Neuronal stem cell (in vitro differentiated cells): ENCODE measurements at regions not wholly inside any gene's neighbourhood (a gene's known extent, or its start where the extent isn't known, plus 50 kb on each side); places are given as distances from the start of the nearest gene placed in this dataset.

ENCODE experiments used
- DNase-seq: peaks from one replicate; pipeline ENCODE4 v3.0.0-alpha.2; 2013; ENCODE audit warnings: low spot score
- H2AFZ ChIP-seq: one replicate; pipeline ENCODE4 v1.6.1; 2013; ENCODE audit warnings: mild to moderate bottlenecking, low read length, inconsistent platforms
- H2AK5ac ChIP-seq: 2 replicates; pipeline ENCODE4 v1.6.1; 2013; ENCODE audit warnings: low read depth, mild to moderate bottlenecking, inconsistent platforms, low read length, moderate library complexity, mixed read lengths
- H2BK120ac ChIP-seq: 2 replicates; pipeline ENCODE4 v1.6.1; 2013; ENCODE audit warnings: low read depth, mild to moderate bottlenecking, inconsistent platforms, low read length, moderate library complexity, mixed read lengths
- H2BK12ac ChIP-seq: one replicate; pipeline ENCODE4 v1.6.1; 2013; ENCODE audit warnings: low read length, inconsistent platforms
- H2BK15ac ChIP-seq: 2 replicates; pipeline ENCODE4 v1.6.1; 2013; ENCODE audit warnings: mild to moderate bottlenecking, low read length, inconsistent platforms, mixed read lengths
- H2BK5ac ChIP-seq: one replicate; pipeline ENCODE4 v1.6.1; 2013; ENCODE audit warnings: inconsistent platforms, mild to moderate bottlenecking, low read length, moderate library complexity
- H3K14ac ChIP-seq: one replicate; pipeline ENCODE4 v1.6.1; 2013; ENCODE audit warnings: low read length, inconsistent platforms
- H3K18ac ChIP-seq: 2 replicates; pipeline ENCODE4 v1.6.1; 2013; ENCODE audit warnings: low read length, inconsistent platforms
- H3K23ac ChIP-seq: 2 replicates; pipeline ENCODE4 v1.6.1; 2013; ENCODE audit warnings: low read depth, mild to moderate bottlenecking, mixed read lengths, low read length, inconsistent platforms; ENCODE audit not compliant: poor library complexity
- H3K27ac ChIP-seq: replicated peaks from 3 replicates; pipeline ENCODE4 v1.5.1; 2013; ENCODE audit warnings: low read length, inconsistent platforms
- H3K27me3 ChIP-seq, 3 experiments: 2 replicates each; pipeline ENCODE4 v1.6.1; 2013; ENCODE audit warnings: low read length in 3 of 3, mild to moderate bottlenecking in 2 of 3, inconsistent platforms in 1 of 3, low read depth in 1 of 3, mixed read lengths in 1 of 3, moderate library complexity in 1 of 3; ENCODE audit not compliant: control insufficient read depth in 3 of 3, insufficient read depth in 3 of 3
- H3K36me3 ChIP-seq, 2 donors: replicated peaks in 1 of 2; 2 replicates each; pipeline ENCODE4 v1.6.1; 2013; ENCODE audit warnings: low read length in 2 of 2; ENCODE audit not compliant: control insufficient read depth in 2 of 2, insufficient read depth in 2 of 2
- H3K4ac ChIP-seq: 2 replicates; pipeline ENCODE4 v1.6.1; 2013; ENCODE audit warnings: inconsistent platforms, mild to moderate bottlenecking, low read length, moderate library complexity
- H3K4me1 ChIP-seq, 2 donors: 1 replicate in 1 of 2; 2 replicates in 1 of 2; pipeline ENCODE4 v1.6.1; 2013; ENCODE audit warnings: low read length in 2 of 2, low read depth in 1 of 2; ENCODE audit not compliant: control insufficient read depth in 2 of 2, insufficient read depth in 1 of 2
- H3K4me2 ChIP-seq: one replicate; pipeline ENCODE4 v1.6.1; 2013; ENCODE audit warnings: mild to moderate bottlenecking, low read length, inconsistent platforms; ENCODE audit not compliant: insufficient read depth, poor library complexity, severe bottlenecking
- H3K4me3 ChIP-seq, 2 donors: 2 replicates each; pipeline ENCODE4 v1.5.1; 2013; ENCODE audit warnings: low read length in 2 of 2, mild to moderate bottlenecking in 2 of 2, inconsistent platforms in 1 of 2, moderate library complexity in 1 of 2
- H3K79me1 ChIP-seq: one replicate; pipeline ENCODE4 v1.6.1; 2013; ENCODE audit warnings: low read depth, mild to moderate bottlenecking, inconsistent platforms, low read length, moderate library complexity
- H3K9ac ChIP-seq: one replicate; pipeline ENCODE4 v1.6.1; 2013; ENCODE audit warnings: mild to moderate bottlenecking, low read depth, low read length, inconsistent platforms; ENCODE audit not compliant: poor library complexity
- H3K9me3 ChIP-seq, 2 donors: replicated peaks in 1 of 2; 2 replicates each; pipeline versions ENCODE3 to v1.6.1; 2013; ENCODE audit warnings: low read length in 2 of 2, mild to moderate bottlenecking in 2 of 2, inconsistent platforms in 1 of 2, low read depth in 1 of 2, mixed read lengths in 1 of 2, moderate library complexity in 1 of 2; ENCODE audit not compliant: control insufficient read depth in 2 of 2, insufficient read depth in 1 of 2
- H4K8ac ChIP-seq: one replicate; pipeline ENCODE4 v1.6.1; 2013; ENCODE audit warnings: low read depth, mild to moderate bottlenecking, inconsistent platforms, low read length, moderate library complexity
- H4K91ac ChIP-seq: one replicate; pipeline ENCODE4 v1.6.1; 2013; ENCODE audit warnings: low read length, low read depth, mild to moderate bottlenecking, inconsistent platforms; ENCODE audit not compliant: poor library complexity
- WGBS, 2 donors: extraction: QIAGEN DNeasy Blood & Tissue Kit; methylation state at CpG; one replicate each; pipeline ENCODE4 v1.1.7; 2013; ENCODE audit warnings: missing lambda C conversion rate in 2 of 2, mixed read lengths in 1 of 2; ENCODE audit not compliant: insufficient read length in 2 of 2, insufficient replicate concordance in 1 of 2; ENCODE audit errors: extremely low coverage in 2 of 2; 5-methylcytosine and 5-hydroxymethylcytosine counted together

DNA sequence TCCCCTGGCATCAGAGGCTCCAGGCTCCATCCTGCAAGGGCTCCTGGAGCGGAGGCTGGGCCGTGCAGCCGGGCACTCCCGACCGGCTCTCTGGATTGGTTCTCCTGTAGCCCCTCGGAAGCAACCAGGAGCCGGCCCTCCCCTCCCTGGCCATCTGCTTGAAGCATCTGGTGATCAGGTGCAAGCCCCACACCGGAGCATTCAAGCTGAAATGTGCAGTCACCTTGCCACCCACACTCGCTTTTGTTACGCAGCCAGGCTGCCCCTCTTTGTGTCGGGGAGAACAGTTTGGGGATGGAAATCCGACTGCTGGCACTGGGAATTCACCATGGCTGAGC, 258.8 kb downstream of the ZNF536 start:
- no peak for DNase-seq
- no peak overlapping the region for H3K18ac ChIP-seq
- no peak overlapping the region for H2BK12ac ChIP-seq
- no peaks in the 10 kb centered on the region for H3K27me3 ChIP-seq
- no peak overlapping the region for H4K91ac ChIP-seq
- H3K9me3 ChIP-seq: no peaks in the 10 kb centered on the region
- H4K8ac ChIP-seq: no peak overlapping the region
- no peak overlapping the region for H3K9ac ChIP-seq
- H3K4ac ChIP-seq: no peak overlapping the region
- H3K79me1 ChIP-seq: no peaks in the 10 kb centered on the region
- H3K23ac ChIP-seq: no peak overlapping the region
- H3K4me3 ChIP-seq: no peak overlapping the region
- no peaks in the 10 kb centered on the region for H3K36me3 ChIP-seq
- H3K14ac ChIP-seq: no peak overlapping the region
- H2BK5ac ChIP-seq: no peak overlapping the region
- no peak overlapping the region for H2AK5ac ChIP-seq
- H3K27ac ChIP-seq: no peak overlapping the region
- WGBS, 2 donors: no CpG with 5 or more reads among the region's 12 CpGs
- H2AFZ ChIP-seq: no peak overlapping the region
- H3K4me2 ChIP-seq: no peak overlapping the region
- H3K4me1 ChIP-seq: peaks cover 0 to 2% of the 10 kb centered on the region in 2 donors
- H2BK120ac ChIP-seq: no peak overlapping the region
- H2BK15ac ChIP-seq: no peak overlapping the region

DNA sequence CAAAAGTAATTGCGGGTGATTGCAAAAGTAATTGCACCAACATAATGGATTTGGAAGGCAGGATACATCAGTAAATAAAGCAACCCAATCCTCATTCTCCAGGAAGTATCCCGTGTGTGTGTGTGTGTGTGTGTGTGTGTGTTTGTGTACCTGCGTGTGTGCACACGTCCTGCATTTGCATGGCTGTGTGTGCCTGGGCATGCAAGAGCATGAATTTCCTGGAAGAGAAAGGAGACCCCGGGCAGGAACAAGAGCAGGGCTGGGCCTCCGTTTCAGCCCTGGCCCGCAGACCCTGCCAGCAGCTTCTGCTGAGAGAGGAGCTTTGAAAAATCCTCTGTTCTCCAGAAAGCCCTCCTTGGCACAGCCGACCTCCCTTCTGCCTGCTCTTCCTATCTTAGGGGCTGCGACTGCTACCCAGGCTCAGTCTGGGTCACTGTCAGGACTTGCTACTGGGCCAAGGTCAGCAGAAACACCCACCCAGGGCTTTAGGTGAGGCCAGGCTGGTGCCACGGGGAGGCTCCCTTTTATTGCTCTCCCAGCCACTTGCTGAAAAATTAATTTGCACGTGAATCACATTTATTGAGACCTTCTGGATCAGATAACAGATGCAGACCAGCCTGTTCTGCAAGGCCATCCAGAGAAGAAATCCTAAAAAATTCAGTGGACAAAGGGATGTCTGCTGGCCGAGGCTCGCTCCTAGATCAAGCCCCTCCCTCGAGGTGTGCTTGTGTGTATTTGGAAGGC, 258.3 kb downstream of the ZNF536 start:
- H3K9me3 ChIP-seq: no peaks in the 10 kb centered on the region
- peak overlapping the region; percentile 13 for H2AK5ac ChIP-seq
- H4K91ac ChIP-seq: no peak overlapping the region
- H3K27ac ChIP-seq: no peak overlapping the region
- H2BK15ac ChIP-seq: no peak overlapping the region
- no peak overlapping the region for H3K23ac ChIP-seq
- H3K79me1 ChIP-seq: no peaks in the 10 kb centered on the region
- no peak overlapping the region for H3K9ac ChIP-seq
- H2BK5ac ChIP-seq: no peak overlapping the region
- no peak overlapping the region for H4K8ac ChIP-seq
- H2BK120ac ChIP-seq: no peak overlapping the region
- H3K14ac ChIP-seq: no peak overlapping the region
- H3K4ac ChIP-seq: no peak overlapping the region
- H3K18ac ChIP-seq: peak overlapping the region; percentile 48
- no peak for DNase-seq
- H3K4me2 ChIP-seq: no peak overlapping the region
- H3K36me3 ChIP-seq: no peaks in the 10 kb centered on the region
- WGBS, 2 donors: no CpG with 5 or more reads among the region's 14 CpGs
- H3K27me3 ChIP-seq: no peaks in the 10 kb centered on the region
- H3K4me3 ChIP-seq: no peak overlapping the region
- H2BK12ac ChIP-seq: no peak overlapping the region
- H2AFZ ChIP-seq: no peak overlapping the region
- peaks cover 0 to 2% of the 10 kb centered on the region in 2 donors for H3K4me1 ChIP-seq

DNA sequence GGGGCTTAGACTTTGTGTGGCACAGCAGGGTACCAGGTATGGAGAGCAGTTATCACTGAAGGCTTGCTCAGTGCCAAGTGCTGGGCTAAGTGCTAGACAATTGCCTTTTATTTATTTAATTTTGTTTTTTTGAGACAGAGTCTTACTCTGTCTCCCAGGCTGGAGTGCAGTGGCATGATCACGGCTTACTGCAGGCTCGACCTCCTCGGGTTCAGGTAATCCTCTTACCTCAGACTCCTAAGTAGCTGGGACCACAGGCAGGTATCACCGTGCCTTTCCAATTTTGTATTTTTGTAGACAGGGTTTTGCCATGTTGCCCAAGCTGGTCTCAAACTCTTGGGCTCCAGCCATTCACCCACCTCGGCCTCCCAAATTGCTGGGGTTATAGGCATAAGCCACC, 256.9 kb downstream of the ZNF536 start:
- no peak overlapping the region for H3K4me3 ChIP-seq
- no peaks in the 10 kb centered on the region for H3K36me3 ChIP-seq
- H3K4ac ChIP-seq: no peak overlapping the region
- H2BK15ac ChIP-seq: no peak overlapping the region
- no peak overlapping the region for H2BK120ac ChIP-seq
- no peak overlapping the region for H3K18ac ChIP-seq
- H3K23ac ChIP-seq: no peak overlapping the region
- H3K79me1 ChIP-seq: no peaks in the 10 kb centered on the region
- no peak overlapping the region for H2BK5ac ChIP-seq
- no CpG with 5 or more reads among the region's 5 CpGs for WGBS, 2 donors
- H2AK5ac ChIP-seq: no peak overlapping the region
- no peak overlapping the region for H3K4me2 ChIP-seq
- H3K27me3 ChIP-seq: no peaks in the 10 kb centered on the region
- no peak overlapping the region for H4K91ac ChIP-seq
- peaks cover under 1% of the 10 kb centered on the region in 2 donors for H3K9me3 ChIP-seq
- no peak overlapping the region for H2BK12ac ChIP-seq
- no peak overlapping the region for H3K27ac ChIP-seq
- peaks cover 0 to 2% of the 10 kb centered on the region in 2 donors for H3K4me1 ChIP-seq
- H2AFZ ChIP-seq: no peak overlapping the region
- no peak for DNase-seq
- no peak overlapping the region for H4K8ac ChIP-seq
- H3K9ac ChIP-seq: no peak overlapping the region
- no peak overlapping the region for H3K14ac ChIP-seq

DNA sequence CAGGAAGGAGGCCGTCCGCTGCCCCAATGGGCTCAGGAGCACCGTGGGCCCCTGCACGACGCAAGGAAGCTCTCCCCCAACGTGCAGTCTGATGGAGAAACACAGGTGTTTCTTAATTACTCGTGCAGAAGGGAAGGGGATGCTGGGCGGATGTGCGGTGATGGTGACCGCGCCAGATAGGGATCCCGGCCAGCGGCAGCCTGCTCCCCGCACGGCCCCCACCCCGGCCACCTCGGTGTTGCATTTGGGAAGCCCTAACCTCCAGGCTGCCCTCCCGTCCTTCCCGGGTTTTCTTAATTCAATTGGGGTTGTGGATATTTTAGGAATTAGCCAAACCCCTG, 254.4 kb downstream of the ZNF536 start:
- no peak overlapping the region for H4K8ac ChIP-seq
- H2AK5ac ChIP-seq: no peak overlapping the region
- WGBS, 2 donors: no CpG with 5 or more reads among the region's 19 CpGs

More for the DNA sequence above, 254.4 kb downstream of the ZNF536 start:
- Histone ChIP-seq H3K14ac (no peak overlapping the region), H2BK120ac (no peak overlapping the region), H3K36me3 (no peaks in the 10 kb centered on the region), H3K79me1 (no peaks in the 10 kb centered on the region), H2BK12ac (no peak overlapping the region), H3K9me3 (peaks cover 3 to 9% of the 10 kb centered on the region in 2 donors), H3K9ac (no peak overlapping the region), H3K27ac (no peak overlapping the region), H3K18ac (peak overlapping the region; percentile 62), H4K91ac (no peak overlapping the region), H3K4me1 (peaks cover 0 to 4% of the 10 kb centered on the region in 2 donors), H2BK5ac (no peak overlapping the region), H2BK15ac (peak overlapping the region; percentile 73), H3K4ac (no peak overlapping the region), H3K4me2 (no peak overlapping the region), H3K23ac (no peak overlapping the region), H3K4me3 (no peak overlapping the region), H2AFZ (no peak overlapping the region), H3K27me3 (no peaks in the 10 kb centered on the region)
- DNase-seq: no peak
